ENCODE measurements at regions not wholly inside any gene's neighbourhood (a gene's known extent, or its start where the extent isn't known, plus 50 kb on each side); places are given as distances from the start of the nearest gene placed in this dataset.

- intact Hi-C loops (cut with DNase I): loop anchor here (10.0 kb wide), 1 partner anchor 147 kb away; no protein-coding TSS in a partner anchor
Measured at GRCh38 chr11:15801616-15802015, 554.7 kb downstream of the SOX6 start.

GRCh38 chr11:15805726-15806125 lies 550.6 kb downstream of the SOX6 start:
- DNase-seq: no peak
- intact Hi-C loops (cut with DNase I): loop anchor here (10.0 kb wide), 1 partner anchor 151 kb away; no protein-coding TSS in a partner anchor

More at GRCh38 chr11:15801616-15802015, 554.7 kb downstream of the SOX6 start:
- no peak for DNase-seq

GRCh38 chr11:15806217-15806616 lies 550.1 kb downstream of the SOX6 start:
- DNase-seq: no peak

GRCh38 chr11:15807827-15808226 lies 548.5 kb downstream of the SOX6 start:
- intact Hi-C loops (cut with DNase I): loop anchor here (10.0 kb wide), 1 partner anchor 153 kb away; no protein-coding TSS in a partner anchor
- no peak for DNase-seq

More at GRCh38 chr11:15806217-15806616, 550.1 kb downstream of the SOX6 start:
- intact Hi-C loops (cut with DNase I): loop anchor here (10.0 kb wide), 1 partner anchor 151 kb away; no protein-coding TSS in a partner anchor

GRCh38 chr11:15810082-15810481 lies 546.3 kb downstream of the SOX6 start:
- intact Hi-C loops (cut with DNase I): no loop called here
- no peak for DNase-seq

GRCh38 chr11:15810525-15810924 lies 545.8 kb downstream of the SOX6 start:
- intact Hi-C loops (cut with DNase I): no loop called here
- no peak for DNase-seq

GRCh38 chr11:15815246-15816195 lies 540.8 kb downstream of the SOX6 start:
- intact Hi-C loops (cut with DNase I): no loop called here
- no peak for DNase-seq

GRCh38 chr11:15816260-15816871 lies 540.0 kb downstream of the SOX6 start:
- intact Hi-C loops (cut with DNase I): no loop called here
- DNase-seq: no peak

- intact Hi-C loops (cut with DNase I): no loop called here
- no peak for DNase-seq
Measured at GRCh38 chr11:15817001-15817400, 539.3 kb downstream of the SOX6 start.

- intact Hi-C loops (cut with DNase I): no loop called here
- DNase-seq: no peak
Measured at GRCh38 chr11:15818132-15818842, 538.1 kb downstream of the SOX6 start.

- DNase-seq: peak; percentile 63 to 95 (median 88)
- intact Hi-C loops (cut with DNase I): no loop called here
Measured at GRCh38 chr11:15819679-15820286, 536.6 kb downstream of the SOX6 start.

GRCh38 chr11:15821451-15821850 lies 534.9 kb downstream of the SOX6 start:
- DNase-seq: no peak
- intact Hi-C loops (cut with DNase I): no loop called here

- DNase-seq: no peak
- intact Hi-C loops (cut with DNase I): no loop called here
Measured at GRCh38 chr11:15824060-15824459, 532.3 kb downstream of the SOX6 start.

GRCh38 chr11:15825976-15826650 lies 530.2 kb downstream of the SOX6 start:
- DNase-seq: no peak
- intact Hi-C loops (cut with DNase I): loop anchor here (5.0 kb wide), 1 partner anchor 786 kb away; no protein-coding TSS in a partner anchor

GRCh38 chr11:15826826-15827225 lies 529.5 kb downstream of the SOX6 start:
- peak in 41 of 42 donors; percentile 12 to 82 (median 56) for DNase-seq
- intact Hi-C loops (cut with DNase I): loop anchor here (5.0 kb wide), 1 partner anchor 785 kb away; no protein-coding TSS in a partner anchor

- intact Hi-C loops (cut with DNase I): loop anchor here (5.0 kb wide), 1 partner anchor 784 kb away; no protein-coding TSS in a partner anchor
- DNase-seq: peak in 9 of 42 donors; percentile 10 to 61 (median 18)
Measured at GRCh38 chr11:15828215-15828853, 528.0 kb downstream of the SOX6 start.

- no peak for DNase-seq
- intact Hi-C loops (cut with DNase I): loop anchor here (5.0 kb wide), 1 partner anchor 783 kb away; no protein-coding TSS in a partner anchor
Measured at GRCh38 chr11:15829312-15829711, 527.0 kb downstream of the SOX6 start.

Data from head of caudate nucleus (tissue), 42 donors.